Panc1 (cell line): ENCODE measurements at regions not wholly inside any gene's neighbourhood (a gene's known extent, or its start where the extent isn't known, plus 50 kb on each side); places are given as distances from the start of the nearest gene placed in this dataset.

Experiments
- ATAC-seq: fragments of 200-7000 bp; cut with Tn5 transposase; 2 replicates; pipeline ENCODE4 v1.9.1; 2020; ENCODE audit warnings: mild to moderate bottlenecking, moderate library complexity
- BruUV-seq: library from RNA; stranded (reverse); fragments of 400-500 nt; replicated peaks from 2 replicates; lab custom pipeline; 2021; lab: Mats Ljungman, UMichigan
- CTCF ChIA-PET: fragments of 300-600 bp; sonication (Branson Sonifier 250); formaldehyde crosslinking; loops from one replicate; lab custom pipeline; 2022; ENCODE audit warnings: antibody characterized with exemption; lab: Charles Lee
- POLR2A ChIA-PET: fragments of 300-600 bp; sonication (Branson Sonifier 250); formaldehyde crosslinking; loops from one replicate; lab custom pipeline; 2022; ENCODE audit warnings: antibody characterized with exemption; lab: Charles Lee
- DNase-seq: peaks from one replicate; pipeline ENCODE4 v3.0.0-alpha.2; 2010; ENCODE audit warnings: low read depth, low spot score
- H3K27ac ChIP-seq: 2 replicates; pipeline ENCODE4 v1.5.1; 2011; ENCODE audit warnings: mild to moderate bottlenecking, low read length, inconsistent platforms
- H3K27me3 ChIP-seq: fragments of 200-500 bp; sonication (Bioruptor generic); 2 replicates; pipeline ENCODE4 v1.6.0; 2014; ENCODE audit warnings: low read length, inconsistent platforms; ENCODE audit not compliant: control insufficient read depth, insufficient read depth
- H3K36me3 ChIP-seq: fragments of 200-500 bp; sonication (Bioruptor generic); 2 replicates; pipeline ENCODE4 v1.5.1; 2014; ENCODE audit warnings: inconsistent platforms, mild to moderate bottlenecking, low read length, moderate library complexity; ENCODE audit not compliant: control insufficient read depth, insufficient read depth
- H3K4me1 ChIP-seq: 2 replicates; pipeline ENCODE4 v1.5.1; 2011; ENCODE audit warnings: inconsistent platforms, mild to moderate bottlenecking, low read length, moderate library complexity; ENCODE audit not compliant: control insufficient read depth, insufficient read depth
- H3K4me3 ChIP-seq, 2 experiments: 2 replicates each; pipeline ENCODE4 v1.5.1; 2011 to 2012; ENCODE audit warnings: low read depth in 2 of 2, low read length in 2 of 2, mild to moderate bottlenecking in 2 of 2, inconsistent platforms in 1 of 2, moderate library complexity in 1 of 2
- H3K9me3 ChIP-seq: fragments of 200-500 bp; sonication (Bioruptor generic); 2 replicates; pipeline ENCODE4 v1.5.1; 2014; ENCODE audit warnings: low read depth, mild to moderate bottlenecking, inconsistent platforms, low read length, moderate library complexity; ENCODE audit not compliant: control insufficient read depth, insufficient read depth
- POLR2AphosphoS5 ChIP-seq: IDR thresholded peaks from 2 replicates; pipeline ENCODE4 v1.6.1; 2012; ENCODE audit warnings: mild to moderate bottlenecking, low read depth, low read length, moderate library complexity
- SIN3A ChIP-seq: IDR thresholded peaks from 2 replicates; pipeline ENCODE4 v1.6.1; 2012; ENCODE audit warnings: low read depth, mild to moderate bottlenecking, low read length, moderate library complexity, borderline replicate concordance; ENCODE audit not compliant: insufficient read depth
- TCF7L2 ChIP-seq: IDR thresholded peaks from 2 replicates; pipeline ENCODE4 v1.6.1; 2011; ENCODE audit warnings: mild to moderate bottlenecking, low read depth, low read length, inconsistent platforms
- in situ Hi-C: cut with HindIII; loops from 2 replicates; pipeline ENCODE4 v1.10.0; 2016; ENCODE audit warnings: low sequenced_read_pairs, low pct_unique_long_range_greater_than_20kb
- intact Hi-C: fragments of 100-400 bp; cut with micrococcal nuclease; formaldehyde crosslinking; loops from one replicate; pipeline ENCODE4 v1.10.0; 2022; ENCODE audit not compliant: unreplicated experiment
- TF ChIP-seq, protein P1 (sequence below), 2 experiments: IDR thresholded peaks; 2 replicates each; pipeline ENCODE4 v1.6.1; 2011 to 2012; ENCODE audit warnings: low read depth in 2 of 2, control low read depth in 1 of 2, low read length in 1 of 2, mild to moderate bottlenecking in 1 of 2, moderate library complexity in 1 of 2; ENCODE audit not compliant: insufficient read depth in 1 of 2
- TF ChIP-seq, protein P2 (sequence below): fragments of 450-650 bp; IDR thresholded peaks from 2 replicates; pipeline ENCODE4 v1.5.1; 2017; ENCODE audit warnings: mild to moderate bottlenecking

DNA sequence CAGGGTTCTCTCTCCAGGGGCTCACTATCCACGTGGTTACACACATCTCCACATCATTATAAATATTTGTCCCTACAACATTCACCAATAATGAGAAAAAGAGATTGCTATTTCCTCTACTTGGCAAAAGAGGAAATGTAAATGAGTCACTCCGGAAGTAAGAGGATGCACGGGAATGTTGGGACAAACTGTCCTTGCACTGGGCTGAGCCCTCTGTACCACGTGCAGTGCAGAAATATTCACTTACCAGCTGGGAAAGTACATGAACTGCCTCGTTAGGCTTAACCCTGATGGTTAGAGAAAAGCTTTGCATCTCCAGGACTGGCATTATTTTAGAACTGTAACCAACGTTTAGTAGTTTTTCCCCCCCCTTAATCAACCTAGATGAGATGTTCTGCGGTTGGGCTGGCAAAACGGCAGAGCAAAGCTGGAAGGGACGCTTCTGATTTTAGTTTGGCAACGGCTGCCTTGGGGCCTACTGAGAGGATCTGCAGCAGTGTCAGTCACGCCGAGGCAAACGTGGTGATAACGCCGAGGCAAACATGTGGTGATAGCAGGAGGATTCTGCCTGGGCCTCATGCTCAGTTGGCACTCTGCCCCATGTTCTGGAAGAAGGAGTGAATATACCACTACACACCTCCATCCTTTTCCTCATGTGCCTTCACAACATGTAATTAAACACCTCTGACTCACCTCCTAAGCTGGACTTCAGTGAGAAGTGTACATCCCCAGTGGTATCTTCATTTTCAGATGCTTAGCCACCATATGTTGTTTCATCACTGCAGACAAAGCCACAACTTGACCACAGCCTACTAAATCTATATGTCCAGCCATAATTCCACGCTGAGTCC lies 661.4 kb upstream of the KLF4 start:
- no peak overlapping the region for H3K4me3 ChIP-seq
- in situ Hi-C loops, result no loop called here
- no peak for TF ChIP-seq TCF7L2
- no peaks in the 10 kb centered on the region for H3K4me1 ChIP-seq
- H3K36me3 ChIP-seq, result no peaks in the 10 kb centered on the region
- ChIA-PET POLR2A (no interaction called here), CTCF (no interaction called here)
- H3K9me3 ChIP-seq, result no peaks in the 10 kb centered on the region
- H3K27me3 ChIP-seq, result no peaks in the 10 kb centered on the region
- no peak overlapping the region for H3K27ac ChIP-seq
- BruUV-seq, result no TSS peak
- no peak for ATAC-seq
- DNase-seq, result no peak
- intact Hi-C loops, result no loop called here

DNA sequence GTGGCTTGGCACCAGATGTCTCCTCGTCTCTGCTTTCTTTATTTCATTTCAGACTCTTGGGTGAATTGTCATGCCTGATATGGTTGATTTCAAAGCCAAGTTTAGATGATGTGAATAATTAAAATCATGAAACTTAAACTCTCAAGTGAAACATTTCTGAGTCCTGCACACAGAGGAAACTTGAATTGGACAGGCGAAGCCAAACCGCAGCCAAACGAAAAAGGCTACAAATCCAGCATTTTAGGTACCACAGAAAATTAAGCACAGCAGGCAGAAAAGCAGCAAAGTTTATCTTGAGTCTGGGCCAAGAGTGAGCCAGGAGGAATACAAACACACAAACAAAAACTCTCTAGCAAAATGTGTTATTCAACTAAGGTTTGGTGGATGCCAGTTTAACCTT lies 659.8 kb upstream of the KLF4 start:
- H3K27me3 ChIP-seq, result no peaks in the 10 kb centered on the region
- no peak for DNase-seq
- intact Hi-C loops (no loop called here), in situ Hi-C loops (no loop called here)
- H3K9me3 ChIP-seq, result no peaks in the 10 kb centered on the region
- no peaks in the 10 kb centered on the region for H3K4me1 ChIP-seq
- ATAC-seq, result no peak
- no peak overlapping the region for H3K27ac ChIP-seq
- TF ChIP-seq, protein P1, sequence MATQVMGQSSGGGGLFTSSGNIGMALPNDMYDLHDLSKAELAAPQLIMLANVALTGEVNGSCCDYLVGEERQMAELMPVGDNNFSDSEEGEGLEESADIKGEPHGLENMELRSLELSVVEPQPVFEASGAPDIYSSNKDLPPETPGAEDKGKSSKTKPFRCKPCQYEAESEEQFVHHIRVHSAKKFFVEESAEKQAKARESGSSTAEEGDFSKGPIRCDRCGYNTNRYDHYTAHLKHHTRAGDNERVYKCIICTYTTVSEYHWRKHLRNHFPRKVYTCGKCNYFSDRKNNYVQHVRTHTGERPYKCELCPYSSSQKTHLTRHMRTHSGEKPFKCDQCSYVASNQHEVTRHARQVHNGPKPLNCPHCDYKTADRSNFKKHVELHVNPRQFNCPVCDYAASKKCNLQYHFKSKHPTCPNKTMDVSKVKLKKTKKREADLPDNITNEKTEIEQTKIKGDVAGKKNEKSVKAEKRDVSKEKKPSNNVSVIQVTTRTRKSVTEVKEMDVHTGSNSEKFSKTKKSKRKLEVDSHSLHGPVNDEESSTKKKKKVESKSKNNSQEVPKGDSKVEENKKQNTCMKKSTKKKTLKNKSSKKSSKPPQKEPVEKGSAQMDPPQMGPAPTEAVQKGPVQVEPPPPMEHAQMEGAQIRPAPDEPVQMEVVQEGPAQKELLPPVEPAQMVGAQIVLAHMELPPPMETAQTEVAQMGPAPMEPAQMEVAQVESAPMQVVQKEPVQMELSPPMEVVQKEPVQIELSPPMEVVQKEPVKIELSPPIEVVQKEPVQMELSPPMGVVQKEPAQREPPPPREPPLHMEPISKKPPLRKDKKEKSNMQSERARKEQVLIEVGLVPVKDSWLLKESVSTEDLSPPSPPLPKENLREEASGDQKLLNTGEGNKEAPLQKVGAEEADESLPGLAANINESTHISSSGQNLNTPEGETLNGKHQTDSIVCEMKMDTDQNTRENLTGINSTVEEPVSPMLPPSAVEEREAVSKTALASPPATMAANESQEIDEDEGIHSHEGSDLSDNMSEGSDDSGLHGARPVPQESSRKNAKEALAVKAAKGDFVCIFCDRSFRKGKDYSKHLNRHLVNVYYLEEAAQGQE (IDR thresholded peaks at IDR 0.05; ENCODE audit: insufficient read depth in 1 of 2, low read depth in 2 of 2, low read length in 1 of 2), result no peak
- TF ChIP-seq TCF7L2, result no peak
- TF ChIP-seq, protein P2, sequence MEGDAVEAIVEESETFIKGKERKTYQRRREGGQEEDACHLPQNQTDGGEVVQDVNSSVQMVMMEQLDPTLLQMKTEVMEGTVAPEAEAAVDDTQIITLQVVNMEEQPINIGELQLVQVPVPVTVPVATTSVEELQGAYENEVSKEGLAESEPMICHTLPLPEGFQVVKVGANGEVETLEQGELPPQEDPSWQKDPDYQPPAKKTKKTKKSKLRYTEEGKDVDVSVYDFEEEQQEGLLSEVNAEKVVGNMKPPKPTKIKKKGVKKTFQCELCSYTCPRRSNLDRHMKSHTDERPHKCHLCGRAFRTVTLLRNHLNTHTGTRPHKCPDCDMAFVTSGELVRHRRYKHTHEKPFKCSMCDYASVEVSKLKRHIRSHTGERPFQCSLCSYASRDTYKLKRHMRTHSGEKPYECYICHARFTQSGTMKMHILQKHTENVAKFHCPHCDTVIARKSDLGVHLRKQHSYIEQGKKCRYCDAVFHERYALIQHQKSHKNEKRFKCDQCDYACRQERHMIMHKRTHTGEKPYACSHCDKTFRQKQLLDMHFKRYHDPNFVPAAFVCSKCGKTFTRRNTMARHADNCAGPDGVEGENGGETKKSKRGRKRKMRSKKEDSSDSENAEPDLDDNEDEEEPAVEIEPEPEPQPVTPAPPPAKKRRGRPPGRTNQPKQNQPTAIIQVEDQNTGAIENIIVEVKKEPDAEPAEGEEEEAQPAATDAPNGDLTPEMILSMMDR, result no peak
- TF ChIP-seq SIN3A, result no peak
- TF ChIP-seq POLR2AphosphoS5, result no peak
- ChIA-PET CTCF (no interaction called here), POLR2A (no interaction called here)
- no peak overlapping the region for H3K4me3 ChIP-seq
- no peaks in the 10 kb centered on the region for H3K36me3 ChIP-seq
- no TSS peak for BruUV-seq

DNA sequence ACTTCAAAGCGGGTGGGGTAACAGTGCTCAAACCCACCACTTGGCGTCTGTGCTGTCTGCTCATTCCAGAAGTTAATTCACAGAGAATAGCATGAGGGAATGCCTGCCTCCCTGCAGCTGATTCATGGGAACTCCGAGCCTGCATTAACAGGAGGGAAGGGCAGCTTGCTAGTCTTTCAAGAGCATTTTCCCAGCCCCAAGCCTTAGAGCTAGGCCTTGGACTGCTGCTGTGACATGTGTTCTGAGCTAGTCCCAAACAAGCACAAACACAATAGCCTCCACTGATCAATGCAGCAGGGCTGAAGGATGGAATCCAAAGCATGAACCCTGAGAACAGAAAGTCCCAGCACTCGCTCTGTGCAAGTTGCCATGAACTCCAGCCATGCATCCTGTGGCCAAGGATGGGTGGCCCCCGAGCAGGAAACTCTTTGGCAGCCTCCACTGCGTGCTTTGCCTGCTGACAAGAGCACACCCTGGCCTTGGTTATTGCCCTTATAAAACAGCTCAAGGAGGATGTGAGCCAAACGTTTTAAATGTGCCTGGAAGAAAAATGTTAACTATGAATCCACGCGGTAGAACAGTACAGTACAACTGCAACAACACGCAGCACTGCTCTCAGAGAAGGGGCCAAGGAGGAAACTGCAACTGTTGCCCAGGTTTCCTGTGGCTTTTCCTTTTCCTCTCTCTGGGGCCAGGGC lies 653.1 kb upstream of the KLF4 start:
- TF ChIP-seq POLR2AphosphoS5, result no peak
- no peak for TF ChIP-seq TCF7L2
- TF ChIP-seq SIN3A, result no peak
- TF ChIP-seq, protein P2, result no peak
- TF ChIP-seq, protein P1 (IDR thresholded peaks at IDR 0.05; ENCODE audit: insufficient read depth in 1 of 2, low read depth in 2 of 2, low read length in 1 of 2), result no peak
- ChIA-PET POLR2A (no interaction called here), CTCF (no interaction called here)
- Histone ChIP-seq H3K27me3 (no peaks in the 10 kb centered on the region), H3K27ac (no peak overlapping the region), H3K4me3 (no peak overlapping the region), H3K36me3 (no peaks in the 10 kb centered on the region), H3K9me3 (no peaks in the 10 kb centered on the region), H3K4me1 (no peaks in the 10 kb centered on the region)
- DNase-seq (no peak), ATAC-seq (no peak)
- intact Hi-C loops (no loop called here), in situ Hi-C loops (no loop called here)
- no TSS peak for BruUV-seq
